ENCODE measurements at regions not wholly inside any gene's neighbourhood (a gene's known extent, or its start where the extent isn't known, plus 50 kb on each side); places are given as distances from the start of the nearest gene placed in this dataset.

- no peak for DNase-seq (ENCODE audit: low read depth in 3 of 3)
Measured at GRCh38 chr20:40320517-40321011, 368.5 kb downstream of the MAFB start.

GRCh38 chr20:40319741-40320516 is 369.1 kb downstream of the MAFB start:
- DNase-seq (ENCODE audit: low read depth in 3 of 3), result no peak

GRCh38 chr20:40319056-40319455 is 370.0 kb downstream of the MAFB start:
- DNase-seq (ENCODE audit: low read depth in 3 of 3), result no peak

- DNase-seq (ENCODE audit: low read depth in 3 of 3), result no peak
Measured at GRCh38 chr20:40317156-40317790, 371.8 kb downstream of the MAFB start.

- DNase-seq (ENCODE audit: low read depth in 3 of 3), result no peak
Measured at GRCh38 chr20:40314278-40314677, 374.8 kb downstream of the MAFB start.

- DNase-seq (ENCODE audit: low read depth in 3 of 3), result no peak
Measured at GRCh38 chr20:40313730-40314129, 375.3 kb downstream of the MAFB start.

- DNase-seq (ENCODE audit: low read depth in 3 of 3), result no peak
Measured at GRCh38 chr20:40309731-40310130, 379.3 kb downstream of the MAFB start.

GRCh38 chr20:40307997-40308396 is 381.0 kb downstream of the MAFB start:
- DNase-seq (ENCODE audit: low read depth in 3 of 3), result no peak

- DNase-seq (ENCODE audit: low read depth in 3 of 3), result no peak
Measured at GRCh38 chr20:40307268-40307667, 381.8 kb downstream of the MAFB start.

GRCh38 chr20:40305303-40305702 is 383.7 kb downstream of the MAFB start:
- DNase-seq (ENCODE audit: low read depth in 3 of 3), result no peak

GRCh38 chr20:40304119-40304613 is 384.9 kb downstream of the MAFB start:
- DNase-seq (ENCODE audit: low read depth in 3 of 3), result no peak

- no peak for DNase-seq (ENCODE audit: low read depth in 3 of 3)
Measured at GRCh38 chr20:40294747-40295146, 394.3 kb downstream of the MAFB start.

GRCh38 chr20:40294175-40294574 is 394.9 kb downstream of the MAFB start:
- DNase-seq (ENCODE audit: low read depth in 3 of 3), result no peak

GRCh38 chr20:40293740-40294139 is 395.3 kb downstream of the MAFB start:
- DNase-seq (ENCODE audit: low read depth in 3 of 3), result no peak

- no peak for DNase-seq (ENCODE audit: low read depth in 3 of 3)
Measured at GRCh38 chr20:40291493-40292135, 397.4 kb downstream of the MAFB start.

GRCh38 chr20:40287683-40288082 is 401.4 kb downstream of the MAFB start:
- no peak for DNase-seq (ENCODE audit: low read depth in 3 of 3)

- DNase-seq (ENCODE audit: low read depth in 3 of 3), result no peak
Measured at GRCh38 chr20:40286975-40287531, 402.0 kb downstream of the MAFB start.

GRCh38 chr20:40284611-40285010 is 404.4 kb downstream of the MAFB start:
- DNase-seq (ENCODE audit: low read depth in 3 of 3), result no peak

GRCh38 chr20:40283689-40284088 is 405.3 kb downstream of the MAFB start:
- no peak for DNase-seq (ENCODE audit: low read depth in 3 of 3)

- DNase-seq (ENCODE audit: low read depth in 3 of 3), result no peak
Measured at GRCh38 chr20:40282941-40283340, 406.1 kb downstream of the MAFB start.

- DNase-seq (ENCODE audit: low read depth in 3 of 3), result no peak
Measured at GRCh38 chr20:40282541-40282940, 406.5 kb downstream of the MAFB start.

- no peak for DNase-seq (ENCODE audit: low read depth in 3 of 3)
Measured at GRCh38 chr20:40280616-40281015, 408.4 kb downstream of the MAFB start.
